GM21717 (cell line): ENCODE measurements at regions not wholly inside any gene's neighbourhood (a gene's known extent, or its start where the extent isn't known, plus 50 kb on each side); places are given as distances from the start of the nearest gene placed in this dataset.

Experiments used
- ATAC-seq: cut with Tn5 transposase; IDR thresholded peaks from one replicate; pipeline ENCODE4 v1.9.1; 2021; ENCODE audit warnings: mild to moderate bottlenecking, moderate library complexity; ENCODE audit not compliant: unreplicated experiment

GRCh38 chr20:58094160-58094559, 134.3 kb downstream of the ANKRD60 start:
- no peak for ATAC-seq

- ATAC-seq: no peak
These were observed 135.6 kb downstream of the ANKRD60 start for GRCh38 chr20:58092871-58093270.

- ATAC-seq: no peak
These were observed 136.1 kb downstream of the ANKRD60 start for GRCh38 chr20:58092353-58092752.

- no peak for ATAC-seq
These were observed 136.6 kb downstream of the ANKRD60 start for GRCh38 chr20:58091810-58092209.

- ATAC-seq: no peak
These were observed 138.3 kb downstream of the ANKRD60 start for GRCh38 chr20:58090161-58090560.

GRCh38 chr20:58088625-58089024, 139.8 kb downstream of the ANKRD60 start:
- ATAC-seq: no peak

GRCh38 chr20:58088105-58088504, 140.3 kb downstream of the ANKRD60 start:
- no peak for ATAC-seq

- ATAC-seq: no peak
These were observed 140.9 kb downstream of the ANKRD60 start for GRCh38 chr20:58087562-58087858.

- no peak for ATAC-seq
These were observed 141.5 kb downstream of the ANKRD60 start for GRCh38 chr20:58086763-58087561.

GRCh38 chr20:58084966-58085365, 143.5 kb downstream of the ANKRD60 start:
- ATAC-seq: no peak

- ATAC-seq: no peak
These were observed 143.9 kb downstream of the ANKRD60 start for GRCh38 chr20:58084566-58084965.

GRCh38 chr20:58081846-58082245, 146.6 kb downstream of the ANKRD60 start:
- no peak for ATAC-seq

- ATAC-seq: no peak
These were observed 149.5 kb downstream of the ANKRD60 start for GRCh38 chr20:58078741-58079522.

GRCh38 chr20:58077282-58077681, 151.2 kb downstream of the ANKRD60 start:
- no peak for ATAC-seq

GRCh38 chr20:58076405-58076804, 152.0 kb downstream of the ANKRD60 start:
- ATAC-seq: no peak

GRCh38 chr20:58075586-58076345, 152.7 kb downstream of the ANKRD60 start:
- ATAC-seq: no peak

GRCh38 chr20:58073945-58074856, 154.3 kb downstream of the ANKRD60 start:
- no peak for ATAC-seq

- no peak for ATAC-seq
These were observed 155.5 kb downstream of the ANKRD60 start for GRCh38 chr20:58072695-58073671.

GRCh38 chr20:58071991-58072390, 156.5 kb downstream of the ANKRD60 start:
- ATAC-seq: no peak
